OCI-LY7 (cell line): ENCODE measurements at regions not wholly inside any gene's neighbourhood (a gene's known extent, or its start where the extent isn't known, plus 50 kb on each side); places are given as distances from the start of the nearest gene placed in this dataset.

Experiments
- EZH2phosphoT487 ChIP-seq: fragments of 200-600 bp; sonication (generic); IDR thresholded peaks from 2 replicates; pipeline ENCODE4 v1.6.1; 2018; ENCODE audit warnings: low read depth, borderline replicate concordance, mild to moderate bottlenecking, mixed run types, antibody characterized with exemption, low read length, moderate library complexity, mixed read lengths
- TF ChIP-seq, protein P1 (sequence below): fragments of 200-600 bp; sonication (generic); conservative IDR thresholded peaks from 2 replicates; pipeline ENCODE4 v1.5.1; 2014; ENCODE audit warnings: mild to moderate bottlenecking, antibody characterized with exemption, low read length, moderate library complexity, mixed read lengths

DNA sequence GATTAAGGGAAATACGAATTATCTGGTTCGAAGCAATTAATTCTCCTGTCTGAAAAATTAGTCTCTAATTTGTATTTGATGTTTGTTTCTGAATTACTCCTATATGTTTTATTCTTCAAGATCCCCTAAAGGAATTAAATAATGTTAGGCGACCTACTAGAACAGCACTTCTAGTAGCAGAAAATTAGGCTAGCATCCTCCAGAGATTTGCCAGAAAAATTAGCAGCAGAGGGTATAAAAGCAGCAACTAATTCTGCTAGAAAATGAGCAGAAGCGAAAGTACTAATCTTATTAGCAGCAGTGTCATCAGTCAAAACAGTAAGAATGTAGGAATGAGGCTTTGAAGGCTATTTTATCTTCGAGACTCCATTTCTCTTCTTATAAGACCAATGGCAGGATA lies 114.3 kb upstream of the PJA2 start:
- TF ChIP-seq, protein P1, sequence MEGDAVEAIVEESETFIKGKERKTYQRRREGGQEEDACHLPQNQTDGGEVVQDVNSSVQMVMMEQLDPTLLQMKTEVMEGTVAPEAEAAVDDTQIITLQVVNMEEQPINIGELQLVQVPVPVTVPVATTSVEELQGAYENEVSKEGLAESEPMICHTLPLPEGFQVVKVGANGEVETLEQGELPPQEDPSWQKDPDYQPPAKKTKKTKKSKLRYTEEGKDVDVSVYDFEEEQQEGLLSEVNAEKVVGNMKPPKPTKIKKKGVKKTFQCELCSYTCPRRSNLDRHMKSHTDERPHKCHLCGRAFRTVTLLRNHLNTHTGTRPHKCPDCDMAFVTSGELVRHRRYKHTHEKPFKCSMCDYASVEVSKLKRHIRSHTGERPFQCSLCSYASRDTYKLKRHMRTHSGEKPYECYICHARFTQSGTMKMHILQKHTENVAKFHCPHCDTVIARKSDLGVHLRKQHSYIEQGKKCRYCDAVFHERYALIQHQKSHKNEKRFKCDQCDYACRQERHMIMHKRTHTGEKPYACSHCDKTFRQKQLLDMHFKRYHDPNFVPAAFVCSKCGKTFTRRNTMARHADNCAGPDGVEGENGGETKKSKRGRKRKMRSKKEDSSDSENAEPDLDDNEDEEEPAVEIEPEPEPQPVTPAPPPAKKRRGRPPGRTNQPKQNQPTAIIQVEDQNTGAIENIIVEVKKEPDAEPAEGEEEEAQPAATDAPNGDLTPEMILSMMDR, result no peak
- TF ChIP-seq EZH2phosphoT487, result no peak
